Heart left ventricle (tissue), 13 donors: ENCODE measurements at regions not wholly inside any gene's neighbourhood (a gene's known extent, or its start where the extent isn't known, plus 50 kb on each side); places are given as distances from the start of the nearest gene placed in this dataset.

ENCODE experiments used
- CTCF ChIP-seq, 12 donors: fragments of 200-600 bp; sonication (generic) in 4 of 12; IDR thresholded peaks; one replicate each; pipeline versions ENCODE4 v1.5.0 to v1.8.0; 2018 to 2022; ENCODE audit warnings: antibody characterized with exemption in 12 of 12, mild to moderate bottlenecking in 5 of 12
- POLR2A ChIP-seq, 2 donors: fragments of 450-650 bp; IDR thresholded peaks; one replicate each; pipeline ENCODE4 v1.6.1; 2017; ENCODE audit warnings: antibody characterized with exemption in 2 of 2, mild to moderate bottlenecking in 2 of 2, moderate library complexity in 2 of 2
- donor health status: ischemic (EF 13 %, LVEDD 7.1; RV severe dilation, severe dysfunction).
- donor health status: DM: no; HTN: yes; CAD: no.
- donor health status: DM: no; HTN: no; CAD: no.
- donor health status: ischemic (EF 25% LVEDD 6.9; RV normal size, moderate dysfunction).
- donor health status: ischemic (EF 25% LVEDD 5.7; RV mildly dilated, moderate dysfunction).
- donor health status: ischemic (EF 35%, LVEDD 5.7; RV mildly dilated, moderate dysfunction).
- donor health status: nonischemic (EF 11% LVEDD 7.7; RV severe dilation, severe dysfunction).
- donor health status: DM: yes; HTN: yes; CAD: no.
- donor health status: PGD.
- donor health status: ischemic (EF 29% LVEDD 5.4; RV normal size, mild dysfunction).
- donor health status: nonischemic (EF 23%, LVEDD 6.1; RV moderate dilation, normal function).

GRCh38 chr2:217192366-217192765, 332.5 kb upstream of the TNP1 start:
- no peak for TF ChIP-seq POLR2A (IDR thresholded peaks at IDR 0.05)
- TF ChIP-seq CTCF (IDR thresholded peaks at IDR 0.05): no peak
